Astrocyte (in vitro differentiated cells and primary cell): ENCODE measurements at regions not wholly inside any gene's neighbourhood (a gene's known extent, or its start where the extent isn't known, plus 50 kb on each side); places are given as distances from the start of the nearest gene placed in this dataset.

Source experiments
- EZH2 ChIP-seq: IDR thresholded peaks from 2 replicates; pipeline ENCODE4 v1.6.1; 2012; ENCODE audit warnings: mild to moderate bottlenecking, low read length, inconsistent platforms; ENCODE audit not compliant: insufficient read depth
- TF ChIP-seq, protein P1 (sequence below): IDR thresholded peaks from 2 replicates; pipeline ENCODE4 v1.5.1; 2011; ENCODE audit warnings: low read depth, mild to moderate bottlenecking, inconsistent platforms, low read length, moderate library complexity; ENCODE audit not compliant: insufficient read depth

DNA sequence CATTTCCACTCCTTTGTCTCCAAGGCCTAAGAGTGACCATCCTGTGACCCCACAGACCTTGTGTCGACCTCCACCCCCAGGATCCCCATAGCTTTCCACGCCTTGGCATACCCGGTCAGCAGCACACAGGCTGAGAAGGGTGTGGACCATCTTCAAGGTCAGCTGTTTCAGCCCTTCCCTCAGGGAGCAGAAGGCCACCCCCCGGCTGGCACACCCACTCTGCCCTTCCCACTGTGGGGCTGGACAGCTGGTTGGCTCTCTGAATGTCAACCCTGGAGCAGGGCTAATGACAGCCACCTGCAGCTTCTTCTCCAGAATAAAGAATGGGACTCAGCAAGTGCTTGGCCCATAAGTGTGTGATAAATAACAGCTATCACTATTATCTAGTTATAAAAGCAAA, 93.1 kb downstream of the OLFM1 start:
- TF ChIP-seq, protein P1, sequence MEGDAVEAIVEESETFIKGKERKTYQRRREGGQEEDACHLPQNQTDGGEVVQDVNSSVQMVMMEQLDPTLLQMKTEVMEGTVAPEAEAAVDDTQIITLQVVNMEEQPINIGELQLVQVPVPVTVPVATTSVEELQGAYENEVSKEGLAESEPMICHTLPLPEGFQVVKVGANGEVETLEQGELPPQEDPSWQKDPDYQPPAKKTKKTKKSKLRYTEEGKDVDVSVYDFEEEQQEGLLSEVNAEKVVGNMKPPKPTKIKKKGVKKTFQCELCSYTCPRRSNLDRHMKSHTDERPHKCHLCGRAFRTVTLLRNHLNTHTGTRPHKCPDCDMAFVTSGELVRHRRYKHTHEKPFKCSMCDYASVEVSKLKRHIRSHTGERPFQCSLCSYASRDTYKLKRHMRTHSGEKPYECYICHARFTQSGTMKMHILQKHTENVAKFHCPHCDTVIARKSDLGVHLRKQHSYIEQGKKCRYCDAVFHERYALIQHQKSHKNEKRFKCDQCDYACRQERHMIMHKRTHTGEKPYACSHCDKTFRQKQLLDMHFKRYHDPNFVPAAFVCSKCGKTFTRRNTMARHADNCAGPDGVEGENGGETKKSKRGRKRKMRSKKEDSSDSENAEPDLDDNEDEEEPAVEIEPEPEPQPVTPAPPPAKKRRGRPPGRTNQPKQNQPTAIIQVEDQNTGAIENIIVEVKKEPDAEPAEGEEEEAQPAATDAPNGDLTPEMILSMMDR: no peak
- no peak for TF ChIP-seq EZH2
